Trophoblast cell (in vitro differentiated cells and primary cell): ENCODE measurements at regions not wholly inside any gene's neighbourhood (a gene's known extent, or its start where the extent isn't known, plus 50 kb on each side); places are given as distances from the start of the nearest gene placed in this dataset.

Experiments used
- DNase-seq, 2 donors: peaks; one replicate each; pipeline ENCODE4 v3.0.0-alpha.2; 2016
- H2AFZ ChIP-seq: 2 replicates; pipeline ENCODE4 v1.6.1; 2013; ENCODE audit warnings: low read length, moderate library complexity, mild to moderate bottlenecking; ENCODE audit not compliant: insufficient read depth, poor library complexity
- H2AK5ac ChIP-seq: 2 replicates; pipeline ENCODE4 v1.6.1; 2013; ENCODE audit warnings: mild to moderate bottlenecking, low read length
- H2BK120ac ChIP-seq: 2 replicates; pipeline ENCODE4 v1.6.1; 2013; ENCODE audit warnings: low read length, mild to moderate bottlenecking, moderate library complexity; ENCODE audit not compliant: insufficient read depth, poor library complexity
- H2BK12ac ChIP-seq: 2 replicates; pipeline ENCODE4 v1.6.1; 2013; ENCODE audit warnings: mild to moderate bottlenecking, low read length, moderate library complexity
- H2BK5ac ChIP-seq: 2 replicates; pipeline ENCODE4 v1.6.1; 2013; ENCODE audit warnings: low read length, low read depth, moderate library complexity, mild to moderate bottlenecking; ENCODE audit not compliant: poor library complexity
- H3K14ac ChIP-seq: 2 replicates; pipeline ENCODE4 v1.6.1; 2013; ENCODE audit warnings: mild to moderate bottlenecking, low read length
- H3K18ac ChIP-seq: 2 replicates; pipeline ENCODE4 v1.6.1; 2013; ENCODE audit warnings: mild to moderate bottlenecking, low read length
- H3K23ac ChIP-seq: 2 replicates; pipeline ENCODE4 v1.6.1; 2013; ENCODE audit warnings: low read length
- H3K27ac ChIP-seq: 2 replicates; pipeline ENCODE4 v1.5.1; 2013; ENCODE audit warnings: low read depth, mild to moderate bottlenecking, inconsistent platforms, low read length, moderate library complexity
- H3K27me3 ChIP-seq: 2 replicates; pipeline ENCODE4 v1.6.1; 2013; ENCODE audit warnings: inconsistent platforms, mild to moderate bottlenecking, low read length, moderate library complexity; ENCODE audit not compliant: insufficient read depth
- H3K36me3 ChIP-seq, 2 experiments: 1 replicate in 1 of 2; 2 replicates in 1 of 2; pipeline ENCODE4 v1.6.1; 2013; ENCODE audit warnings: low read length in 2 of 2, mild to moderate bottlenecking in 2 of 2, moderate library complexity in 1 of 2; ENCODE audit not compliant: insufficient read depth in 2 of 2, control insufficient read depth in 1 of 2
- H3K4ac ChIP-seq: 2 replicates; pipeline ENCODE4 v1.6.1; 2013; ENCODE audit warnings: low read depth, mild to moderate bottlenecking, low read length, moderate library complexity
- H3K4me1 ChIP-seq, 2 experiments: 1 replicate in 1 of 2; 2 replicates in 1 of 2; pipeline ENCODE4 v1.6.1; 2013; ENCODE audit warnings: low read length in 2 of 2, mild to moderate bottlenecking in 2 of 2, moderate library complexity in 1 of 2; ENCODE audit not compliant: insufficient read depth in 2 of 2, control insufficient read depth in 1 of 2
- H3K4me2 ChIP-seq: 2 replicates; pipeline ENCODE4 v1.6.1; 2013; ENCODE audit warnings: inconsistent platforms, mild to moderate bottlenecking, low read length, moderate library complexity
- H3K4me3 ChIP-seq: 2 replicates; pipeline ENCODE4 v1.5.1; 2013; ENCODE audit warnings: mild to moderate bottlenecking, low read depth, low read length, inconsistent platforms
- H3K79me1 ChIP-seq: one replicate; pipeline ENCODE4 v1.6.1; 2013; ENCODE audit warnings: low read length
- H3K79me2 ChIP-seq: 2 replicates; pipeline ENCODE4 v1.6.1; 2013; ENCODE audit warnings: low read length, mild to moderate bottlenecking; ENCODE audit not compliant: control insufficient read depth, insufficient read depth, poor library complexity
- H3K9ac ChIP-seq: 2 replicates; pipeline ENCODE4 v1.6.1; 2013; ENCODE audit warnings: mild to moderate bottlenecking, low read length
- H3K9me3 ChIP-seq: 2 replicates; pipeline ENCODE4 v1.6.1; 2013; ENCODE audit warnings: low read depth, mild to moderate bottlenecking, control low read depth, inconsistent platforms, low read length; ENCODE audit not compliant: insufficient read depth
- H4K12ac ChIP-seq: 2 replicates; pipeline ENCODE4 v1.6.1; 2013; ENCODE audit warnings: low read depth, mild to moderate bottlenecking, low read length, moderate library complexity
- H4K8ac ChIP-seq: 2 replicates; pipeline ENCODE4 v1.6.1; 2013; ENCODE audit warnings: low read depth, mild to moderate bottlenecking, low read length, moderate library complexity
- H4K91ac ChIP-seq: one replicate; pipeline ENCODE4 v1.6.1; 2013; ENCODE audit warnings: low read depth, mild to moderate bottlenecking, low read length, moderate library complexity
- WGBS: extraction: QIAGEN DNeasy Blood & Tissue Kit; methylation state at CpG from one replicate; pipeline ENCODE4 v1.1.7; 2013; ENCODE audit warnings: missing lambda C conversion rate; ENCODE audit not compliant: insufficient read length, insufficient coverage; ENCODE audit errors: extremely low coverage; 5-methylcytosine and 5-hydroxymethylcytosine counted together

GRCh38 chr1:232438476-232438875, 191.5 kb downstream of the SIPA1L2 start:
- peaks cover 34 to 45% of the 10 kb centered on the region in 2 experiments for H3K36me3 ChIP-seq
- no peaks in the 10 kb centered on the region for H3K27me3 ChIP-seq
- H2AFZ ChIP-seq: no peak overlapping the region
- no peak overlapping the region for H3K23ac ChIP-seq
- no peak overlapping the region for H4K12ac ChIP-seq
- no peak overlapping the region for H2BK12ac ChIP-seq
- H3K79me1 ChIP-seq: peaks cover 3% of the 10 kb centered on the region
- no peak overlapping the region for H2BK5ac ChIP-seq
- H3K14ac ChIP-seq: no peak overlapping the region
- no peak overlapping the region for H3K27ac ChIP-seq
- H3K18ac ChIP-seq: no peak overlapping the region
- H3K4me2 ChIP-seq: no peak overlapping the region
- H2BK120ac ChIP-seq: no peak overlapping the region
- DNase-seq: no peak
- H3K9me3 ChIP-seq: no peaks in the 10 kb centered on the region
- H3K4me1 ChIP-seq: peaks cover 5% of the 10 kb centered on the region in 2 experiments
- no peak overlapping the region for H3K4me3 ChIP-seq
- no peak overlapping the region for H3K4ac ChIP-seq
- H4K8ac ChIP-seq: no peak overlapping the region
- no peak overlapping the region for H2AK5ac ChIP-seq
- no CpG with 5 or more reads among the region's 5 CpGs for WGBS
- no peaks in the 10 kb centered on the region for H3K79me2 ChIP-seq
- H3K9ac ChIP-seq: no peak overlapping the region
- H4K91ac ChIP-seq: no peak overlapping the region

GRCh38 chr1:232437510-232437909, 192.4 kb downstream of the SIPA1L2 start:
- no CpG with 5 or more reads among the region's 7 CpGs for WGBS
- no peak overlapping the region for H2AFZ ChIP-seq

GRCh38 chr1:232435729-232436128, 194.2 kb downstream of the SIPA1L2 start:
- no peak overlapping the region for H3K4ac ChIP-seq
- peaks cover 30 to 46% of the 10 kb centered on the region in 2 experiments for H3K36me3 ChIP-seq
- no peak overlapping the region for H4K12ac ChIP-seq
- no peak overlapping the region for H3K14ac ChIP-seq
- no peaks in the 10 kb centered on the region for H3K27me3 ChIP-seq
- H3K79me2 ChIP-seq: no peaks in the 10 kb centered on the region
- H2BK5ac ChIP-seq: no peak overlapping the region
- H2BK12ac ChIP-seq: no peak overlapping the region
- no peaks in the 10 kb centered on the region for H3K4me1 ChIP-seq
- H3K9ac ChIP-seq: no peak overlapping the region
- H2BK120ac ChIP-seq: no peak overlapping the region
- H3K18ac ChIP-seq: no peak overlapping the region
- no peak overlapping the region for H3K4me3 ChIP-seq
- H2AFZ ChIP-seq: no peak overlapping the region
- no CpG with 5 or more reads among the region's 3 CpGs for WGBS
- H3K23ac ChIP-seq: no peak overlapping the region
- no peaks in the 10 kb centered on the region for H3K79me1 ChIP-seq
- no peak overlapping the region for H3K27ac ChIP-seq
- no peak overlapping the region for H4K8ac ChIP-seq
- no peak overlapping the region for H4K91ac ChIP-seq
- H3K4me2 ChIP-seq: no peak overlapping the region
- no peaks in the 10 kb centered on the region for H3K9me3 ChIP-seq
- no peak overlapping the region for H2AK5ac ChIP-seq
- DNase-seq: no peak

More at GRCh38 chr1:232437510-232437909, 192.4 kb downstream of the SIPA1L2 start:
- Histone ChIP-seq H3K27ac (no peak overlapping the region), H3K27me3 (no peaks in the 10 kb centered on the region), H2BK120ac (no peak overlapping the region), H4K12ac (no peak overlapping the region), H2BK5ac (no peak overlapping the region), H3K79me2 (no peaks in the 10 kb centered on the region), H3K9me3 (no peaks in the 10 kb centered on the region), H2AK5ac (no peak overlapping the region), H2BK12ac (no peak overlapping the region), H3K4ac (no peak overlapping the region), H3K14ac (no peak overlapping the region), H3K4me2 (no peak overlapping the region), H3K4me3 (no peak overlapping the region), H3K18ac (no peak overlapping the region), H3K4me1 (no peaks in the 10 kb centered on the region), H3K23ac (no peak overlapping the region), H4K91ac (no peak overlapping the region), H4K8ac (no peak overlapping the region), H3K79me1 (no peaks in the 10 kb centered on the region), H3K36me3 (peaks cover 31 to 44% of the 10 kb centered on the region in 2 experiments), H3K9ac (no peak overlapping the region)
- DNase-seq: no peak

GRCh38 chr1:232432313-232432712, 197.6 kb downstream of the SIPA1L2 start:
- no peak overlapping the region for H3K4me2 ChIP-seq
- no peak for DNase-seq
- H3K79me1 ChIP-seq: no peaks in the 10 kb centered on the region
- no peak overlapping the region for H2AFZ ChIP-seq
- H4K8ac ChIP-seq: no peak overlapping the region
- no peak overlapping the region for H3K4ac ChIP-seq
- no peak overlapping the region for H4K91ac ChIP-seq
- no peak overlapping the region for H4K12ac ChIP-seq
- H2BK5ac ChIP-seq: no peak overlapping the region
- no peak overlapping the region for H3K9ac ChIP-seq
- peaks cover 15 to 33% of the 10 kb centered on the region in 2 experiments for H3K36me3 ChIP-seq
- H3K23ac ChIP-seq: no peak overlapping the region
- H2BK12ac ChIP-seq: no peak overlapping the region
- H3K4me1 ChIP-seq: peaks cover 2 to 4% of the 10 kb centered on the region in 2 experiments
- H3K9me3 ChIP-seq: no peaks in the 10 kb centered on the region
- no peaks in the 10 kb centered on the region for H3K79me2 ChIP-seq
- no peak overlapping the region for H3K27ac ChIP-seq
- H3K18ac ChIP-seq: no peak overlapping the region
- no peak overlapping the region for H3K4me3 ChIP-seq
- no peak overlapping the region for H2AK5ac ChIP-seq
- no CpG with 5 or more reads among the region's 8 CpGs for WGBS
- H3K27me3 ChIP-seq: no peaks in the 10 kb centered on the region
- no peak overlapping the region for H3K14ac ChIP-seq
- H2BK120ac ChIP-seq: no peak overlapping the region
